B cell (primary cell): ENCODE measurements at regions not wholly inside any gene's neighbourhood (a gene's known extent, or its start where the extent isn't known, plus 50 kb on each side); places are given as distances from the start of the nearest gene placed in this dataset.

Experiments
- ATAC-seq: fragments of 200-7000 bp; cut with Tn5 transposase; one replicate; pipeline ENCODE4 v1.10.0; 2021; ENCODE audit warnings: low read depth, mild to moderate bottlenecking, moderate number of reproducible peaks, moderate library complexity
- CTCF ChIA-PET: fragments of 350-600 bp; sonication (Branson Sonifier 250); formaldehyde crosslinking; loops from one replicate; lab custom pipeline; 2021; ENCODE audit warnings: antibody characterized with exemption, inconsistent platforms; lab: Charles Lee
- POLR2A ChIA-PET: fragments of 350-600 bp; sonication (Branson Sonifier 250); formaldehyde crosslinking; loops from one replicate; lab custom pipeline; 2021; ENCODE audit warnings: antibody characterized with exemption; lab: Charles Lee
- DNase-seq: peaks from one replicate; pipeline ENCODE4 v3.0.0; 2013
- H2AFZ ChIP-seq: 2 replicates; pipeline ENCODE4 v1.6.1; 2012; ENCODE audit warnings: mild to moderate bottlenecking, low read depth, low read length; ENCODE audit not compliant: insufficient read depth, poor library complexity, severe bottlenecking
- H3K27ac ChIP-seq, 2 donors: 1 replicate in 1 of 2; 2 replicates in 1 of 2; pipeline ENCODE4 v1.5.1; 2012 to 2013; ENCODE audit warnings: low read length in 2 of 2, mild to moderate bottlenecking in 2 of 2, moderate library complexity in 1 of 2
- H3K27me3 ChIP-seq, 4 experiments: fragments of 200-600 bp in 1 of 4; sonication (generic) in 1 of 4; replicated peaks in 1 of 4; 1 replicate in 2 of 4; 2 replicates in 2 of 4; pipeline versions ENCODE4 v1.6.1 to v1.7.0; 2013 to 2016; ENCODE audit warnings: low read length in 3 of 4, mild to moderate bottlenecking in 2 of 4, mixed read lengths in 1 of 4, moderate library complexity in 1 of 4; ENCODE audit not compliant: insufficient read depth in 4 of 4, control insufficient read depth in 3 of 4; ENCODE audit errors: control extremely low read depth in 1 of 4
- H3K36me3 ChIP-seq, 2 experiments: replicated peaks in 1 of 2; 1 replicate in 1 of 2; 2 replicates in 1 of 2; pipeline versions ENCODE4 v1.6.1 to v1.7.1; 2013; ENCODE audit warnings: low read length in 1 of 2; ENCODE audit not compliant: insufficient read depth in 2 of 2, control insufficient read depth in 1 of 2; ENCODE audit errors: control extremely low read depth in 1 of 2, extremely low read depth in 1 of 2
- H3K4me1 ChIP-seq, 2 donors: fragments of 200-600 bp in 1 of 2; sonication (generic) in 1 of 2; 1 replicate in 1 of 2; 2 replicates in 1 of 2; pipeline versions ENCODE4 v1.5.1 to v1.6.1; 2013 to 2017; ENCODE audit warnings: low read length in 2 of 2; ENCODE audit not compliant: control insufficient read depth in 2 of 2, insufficient read depth in 2 of 2
- H3K4me2 ChIP-seq: replicated peaks from 2 replicates; pipeline ENCODE3; 2012; ENCODE audit warnings: mild to moderate bottlenecking, low read depth, low read length; ENCODE audit not compliant: poor library complexity, severe bottlenecking
- H3K4me3 ChIP-seq, 5 experiments: fragments of 200-600 bp in 1 of 5; sonication (generic) in 1 of 5; 1 replicate in 3 of 5; 2 replicates in 2 of 5; pipeline versions ENCODE4 v1.5.1 to v1.7.0; 2011 to 2016; ENCODE audit warnings: low read length in 4 of 5, mild to moderate bottlenecking in 4 of 5, low read depth in 2 of 5, control low read depth in 1 of 5, moderate library complexity in 1 of 5; ENCODE audit not compliant: insufficient read depth in 1 of 5; ENCODE audit errors: control extremely low read depth in 1 of 5, extremely low read depth in 1 of 5
- H3K79me2 ChIP-seq: fragments of 200-600 bp; sonication (generic); one replicate; pipeline ENCODE4 v1.6.0; 2016; ENCODE audit warnings: low read length; ENCODE audit not compliant: control insufficient read depth, insufficient read depth
- H3K9ac ChIP-seq: fragments of 200-600 bp; sonication (generic); 2 replicates; pipeline ENCODE4 v1.6.1; 2017; ENCODE audit warnings: mild to moderate bottlenecking, low read length, moderate library complexity
- H3K9me3 ChIP-seq, 3 donors: one replicate each; pipeline versions ENCODE4 v1.6.1 to v1.7.1; 2013; ENCODE audit warnings: low read length in 2 of 3; ENCODE audit not compliant: control insufficient read depth in 2 of 3, insufficient read depth in 1 of 3; ENCODE audit errors: control extremely low read depth in 1 of 3
- H4K20me1 ChIP-seq: 2 replicates; pipeline ENCODE4 v1.6.0; 2012; ENCODE audit warnings: mild to moderate bottlenecking, low read length; ENCODE audit not compliant: insufficient read depth, control insufficient read depth, poor library complexity, severe bottlenecking
- H3K27ac Mint-ChIP-seq: one replicate; pipeline ENCODE4 v1.8.0; 2021; ENCODE audit warnings: mixed read lengths
- H3K27me3 Mint-ChIP-seq: one replicate; pipeline ENCODE4 v1.8.0; 2021; ENCODE audit warnings: mixed read lengths
- H3K4me1 Mint-ChIP-seq: one replicate; pipeline ENCODE4 v1.8.0; 2021; ENCODE audit warnings: mixed read lengths
- H3K4me3 Mint-ChIP-seq: one replicate; pipeline ENCODE4 v1.8.0; 2021; ENCODE audit warnings: mixed read lengths
- H3K9me3 Mint-ChIP-seq: one replicate; pipeline ENCODE4 v1.8.0; 2022; ENCODE audit warnings: mixed read lengths; ENCODE audit not compliant: insufficient read depth
- CTCF ChIP-seq: fragments of 200-600 bp; IDR thresholded peaks from one replicate; pipeline ENCODE4 v1.8.0; 2022; ENCODE audit warnings: antibody characterized with exemption, mild to moderate bottlenecking
- EZH2 ChIP-seq: IDR thresholded peaks from 2 replicates; pipeline ENCODE4 v1.6.1; 2012; ENCODE audit warnings: borderline replicate concordance, low read depth, mild to moderate bottlenecking, moderate library complexity, low read length; ENCODE audit not compliant: insufficient read depth, poor library complexity, severe bottlenecking
- WGBS: methylation state at CpG from one replicate; pipeline ENCODE4 v1.1.5; 2013; ENCODE audit warnings: missing lambda C conversion rate; ENCODE audit not compliant: insufficient coverage; 5-methylcytosine and 5-hydroxymethylcytosine counted together
- intact Hi-C: fragments of 100-400 bp; cut with micrococcal nuclease; formaldehyde crosslinking; loops from one replicate; pipeline ENCODE4 v1.10.0; 2022

GRCh38 chr12:102249079-102249841, 51.6 kb upstream of the PMCH start:
- Mint-ChIP-seq H3K27ac (no peak overlapping the region), H3K4me3 (no peak overlapping the region), H3K9me3 (peaks cover 4% of the 10 kb centered on the region), H3K4me1 (no peaks in the 10 kb centered on the region), H3K27me3 (peaks cover 19% of the 10 kb centered on the region)
- Histone ChIP-seq H3K27ac (no peak overlapping the region), H3K4me1 (no peaks in the 10 kb centered on the region), H3K4me3 (no peak overlapping the region), H3K4me2 (no peak overlapping the region), H3K9ac (no peak overlapping the region), H3K9me3 (peaks cover 0 to 3% (median 0%) of the 10 kb centered on the region in 3 donors), H3K27me3 (no peaks in the 10 kb centered on the region), H3K79me2 (no peaks in the 10 kb centered on the region), H2AFZ (no peak overlapping the region), H4K20me1 (no peaks in the 10 kb centered on the region), H3K36me3 (no peaks in the 10 kb centered on the region)
- DNase-seq (no peak), ATAC-seq (no peak)
- intact Hi-C loops: no loop called here
- TF ChIP-seq EZH2 (no peak), CTCF (no peak)
- WGBS: no CpG with 5 or more reads among the region's 2 CpGs
- POLR2A ChIA-PET: no interaction called here
- CTCF ChIA-PET: no interaction called here
